SK-N-SH treated with all-trans-retinoic acid at 6 μM for 48 hours (cell line): ENCODE measurements at regions not wholly inside any gene's neighbourhood (a gene's known extent, or its start where the extent isn't known, plus 50 kb on each side); places are given as distances from the start of the nearest gene placed in this dataset.

Experiments used
- ATAC-seq: fragments of 200-7000 bp; cut with Tn5 transposase; 3 replicates; pipeline ENCODE4 v1.9.1; 2020; ENCODE audit warnings: mild to moderate bottlenecking, moderate library complexity
- ARNTL ChIP-seq: fragments of 450-650 bp; formaldehyde crosslinking; IDR thresholded peaks from 2 replicates; pipeline ENCODE4 v1.5.0; 2020; ENCODE audit warnings: low read depth, mild to moderate bottlenecking, moderate library complexity, borderline replicate concordance
- BACH2 ChIP-seq: fragments of 250-450 bp; sonication (Bioruptor Pico); IDR thresholded peaks from 2 replicates; pipeline ENCODE4 v1.9.0; 2021; ENCODE audit warnings: mild to moderate bottlenecking, borderline replicate concordance
- CREB5 ChIP-seq: fragments of 250-450 bp; sonication (Bioruptor Pico); IDR thresholded peaks from 2 replicates; pipeline ENCODE4 v1.5.1; 2020; ENCODE audit warnings: low read depth, mild to moderate bottlenecking, moderate library complexity
- CSDC2 ChIP-seq: fragments of 250-450 bp; sonication (Bioruptor Pico); IDR thresholded peaks from 2 replicates; pipeline ENCODE4 v1.5.0; 2020; ENCODE audit warnings: mild to moderate bottlenecking, moderate library complexity
- ESRRG ChIP-seq: fragments of 250-450 bp; sonication (Bioruptor Pico); IDR thresholded peaks from 2 replicates; pipeline ENCODE4 v1.6.1; 2021; ENCODE audit warnings: mild to moderate bottlenecking
- GLIS3 ChIP-seq: fragments of 250-450 bp; sonication (Bioruptor Pico); IDR thresholded peaks from 2 replicates; pipeline ENCODE4 v1.5.0; 2020; ENCODE audit warnings: mild to moderate bottlenecking, moderate library complexity
- ISL1 ChIP-seq: fragments of 250-450 bp; sonication (Bioruptor Pico); IDR thresholded peaks from 2 replicates; pipeline ENCODE4 v2.1.2; 2022; ENCODE audit warnings: mild to moderate bottlenecking, moderate library complexity
- OSR1 ChIP-seq: fragments of 250-450 bp; sonication (Bioruptor Pico); IDR thresholded peaks from 2 replicates; pipeline ENCODE4 v1.8.0; 2022; ENCODE audit warnings: moderate library complexity, mild to moderate bottlenecking, inconsistent platforms
- RARB ChIP-seq: fragments of 250-450 bp; sonication (Bioruptor Pico); IDR thresholded peaks from 2 replicates; pipeline ENCODE4 v1.8.0; 2021; ENCODE audit warnings: mild to moderate bottlenecking, moderate library complexity
- TOX ChIP-seq: fragments of 250-450 bp; sonication (Bioruptor Pico); IDR thresholded peaks from 2 replicates; pipeline ENCODE4 v1.8.0; 2021; ENCODE audit warnings: mild to moderate bottlenecking, moderate library complexity, borderline replicate concordance
- TSHZ2 ChIP-seq: fragments of 250-450 bp; sonication (Bioruptor Pico); IDR thresholded peaks from 2 replicates; pipeline ENCODE4 v1.5.0; 2020; ENCODE audit warnings: mild to moderate bottlenecking, moderate library complexity
- ZC3H10 ChIP-seq: fragments of 250-450 bp; sonication (Bioruptor Pico); IDR thresholded peaks from 2 replicates; pipeline ENCODE4 v1.5.1; 2021; ENCODE audit warnings: mild to moderate bottlenecking, moderate library complexity
- ZFP30 ChIP-seq: fragments of 450-650 bp; formaldehyde crosslinking; IDR thresholded peaks from 2 replicates; pipeline ENCODE4 v1.5.0; 2022; ENCODE audit warnings: mild to moderate bottlenecking, moderate library complexity
- ZNF565 ChIP-seq: fragments of 450-650 bp; formaldehyde crosslinking; conservative IDR thresholded peaks from 2 replicates; pipeline ENCODE4 v1.5.0; 2020; ENCODE audit warnings: low read depth, mild to moderate bottlenecking, moderate library complexity
- ZNF70 ChIP-seq: fragments of 450-650 bp; formaldehyde crosslinking; IDR thresholded peaks from 2 replicates; pipeline ENCODE4 v1.5.0; 2020; ENCODE audit warnings: mild to moderate bottlenecking, moderate library complexity
- ZNF8 ChIP-seq: fragments of 450-650 bp; formaldehyde crosslinking; IDR thresholded peaks from 2 replicates; pipeline ENCODE4 v1.5.0; 2020; ENCODE audit warnings: mild to moderate bottlenecking, moderate library complexity
- TF ChIP-seq, protein P1 (sequence below): fragments of 250-450 bp; sonication (Bioruptor Pico); IDR thresholded peaks from 2 replicates; pipeline ENCODE4 v1.8.0; 2021; ENCODE audit warnings: low read depth, mild to moderate bottlenecking, moderate library complexity, borderline replicate concordance
- TF ChIP-seq, protein P2 (sequence below): fragments of 250-450 bp; sonication (Bioruptor Pico); IDR thresholded peaks from 2 replicates; pipeline ENCODE4 v1.5.1; 2021; ENCODE audit warnings: mild to moderate bottlenecking, moderate library complexity
- TF ChIP-seq, protein P3 (sequence below): fragments of 250-450 bp; sonication (Bioruptor Pico); IDR thresholded peaks from 2 replicates; pipeline ENCODE4 v1.8.0; 2020; ENCODE audit warnings: mild to moderate bottlenecking, moderate library complexity, borderline replicate concordance

GRCh38 chr4:100722866-100723459 lies 205.1 kb upstream of the EMCN start:
- ATAC-seq = no peak
- TF ChIP-seq, protein P1, sequence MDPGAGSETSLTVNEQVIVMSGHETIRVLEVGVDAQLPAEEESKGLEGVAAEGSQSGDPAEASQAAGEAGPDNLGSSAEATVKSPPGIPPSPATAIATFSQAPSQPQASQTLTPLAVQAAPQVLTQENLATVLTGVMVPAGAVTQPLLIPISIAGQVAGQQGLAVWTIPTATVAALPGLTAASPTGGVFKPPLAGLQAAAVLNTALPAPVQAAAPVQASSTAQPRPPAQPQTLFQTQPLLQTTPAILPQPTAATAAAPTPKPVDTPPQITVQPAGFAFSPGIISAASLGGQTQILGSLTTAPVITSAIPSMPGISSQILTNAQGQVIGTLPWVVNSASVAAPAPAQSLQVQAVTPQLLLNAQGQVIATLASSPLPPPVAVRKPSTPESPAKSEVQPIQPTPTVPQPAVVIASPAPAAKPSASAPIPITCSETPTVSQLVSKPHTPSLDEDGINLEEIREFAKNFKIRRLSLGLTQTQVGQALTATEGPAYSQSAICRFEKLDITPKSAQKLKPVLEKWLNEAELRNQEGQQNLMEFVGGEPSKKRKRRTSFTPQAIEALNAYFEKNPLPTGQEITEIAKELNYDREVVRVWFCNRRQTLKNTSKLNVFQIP = no peak
- TF ChIP-seq OSR1 (no peak), BACH2 (CRISPR knock-in tag) (no peak), ZNF8 (no peak)

DNA sequence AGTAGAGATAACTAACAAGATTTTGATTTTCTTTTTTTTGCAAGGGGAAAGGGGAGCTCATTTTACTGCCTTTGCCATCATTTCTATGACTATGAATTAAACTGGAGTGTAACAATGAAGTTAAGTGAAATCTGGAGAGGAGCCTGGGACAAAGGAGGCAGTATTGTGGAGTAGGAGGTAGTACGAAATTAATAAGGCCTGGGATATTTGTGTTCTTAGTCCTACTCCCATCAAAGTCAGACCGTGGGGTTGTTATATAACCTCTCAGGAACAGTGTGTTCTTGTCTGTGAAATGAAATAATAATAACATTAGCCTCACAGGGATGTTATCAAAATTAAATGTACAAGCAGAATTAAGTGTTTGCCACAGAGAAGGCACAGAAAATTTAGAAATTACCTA lies 204.3 kb upstream of the EMCN start:
- TF ChIP-seq, protein P2, sequence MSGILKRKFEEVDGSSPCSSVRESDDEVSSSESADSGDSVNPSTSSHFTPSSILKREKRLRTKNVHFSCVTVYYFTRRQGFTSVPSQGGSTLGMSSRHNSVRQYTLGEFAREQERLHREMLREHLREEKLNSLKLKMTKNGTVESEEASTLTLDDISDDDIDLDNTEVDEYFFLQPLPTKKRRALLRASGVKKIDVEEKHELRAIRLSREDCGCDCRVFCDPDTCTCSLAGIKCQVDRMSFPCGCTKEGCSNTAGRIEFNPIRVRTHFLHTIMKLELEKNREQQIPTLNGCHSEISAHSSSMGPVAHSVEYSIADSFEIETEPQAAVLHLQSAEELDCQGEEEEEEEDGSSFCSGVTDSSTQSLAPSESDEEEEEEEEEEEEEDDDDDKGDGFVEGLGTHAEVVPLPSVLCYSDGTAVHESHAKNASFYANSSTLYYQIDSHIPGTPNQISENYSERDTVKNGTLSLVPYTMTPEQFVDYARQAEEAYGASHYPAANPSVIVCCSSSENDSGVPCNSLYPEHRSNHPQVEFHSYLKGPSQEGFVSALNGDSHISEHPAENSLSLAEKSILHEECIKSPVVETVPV (CRISPR knock-in tag) = no peak
- no peak for TF ChIP-seq ESRRG (CRISPR knock-in tag)
- TF ChIP-seq TOX (CRISPR knock-in tag) = no peak
- no peak for TF ChIP-seq GLIS3
- no peak for TF ChIP-seq ARNTL
- TF ChIP-seq ISL1 (CRISPR knock-in tag) = no peak
- TF ChIP-seq CREB5 = no peak
- TF ChIP-seq ZNF70 (CRISPR knock-in tag) = no peak
- TF ChIP-seq CSDC2 = no peak
- TF ChIP-seq, protein P1 = no peak
- no peak for TF ChIP-seq OSR1
- no peak for TF ChIP-seq ZNF565 (CRISPR knock-in tag)
- TF ChIP-seq, protein P3, sequence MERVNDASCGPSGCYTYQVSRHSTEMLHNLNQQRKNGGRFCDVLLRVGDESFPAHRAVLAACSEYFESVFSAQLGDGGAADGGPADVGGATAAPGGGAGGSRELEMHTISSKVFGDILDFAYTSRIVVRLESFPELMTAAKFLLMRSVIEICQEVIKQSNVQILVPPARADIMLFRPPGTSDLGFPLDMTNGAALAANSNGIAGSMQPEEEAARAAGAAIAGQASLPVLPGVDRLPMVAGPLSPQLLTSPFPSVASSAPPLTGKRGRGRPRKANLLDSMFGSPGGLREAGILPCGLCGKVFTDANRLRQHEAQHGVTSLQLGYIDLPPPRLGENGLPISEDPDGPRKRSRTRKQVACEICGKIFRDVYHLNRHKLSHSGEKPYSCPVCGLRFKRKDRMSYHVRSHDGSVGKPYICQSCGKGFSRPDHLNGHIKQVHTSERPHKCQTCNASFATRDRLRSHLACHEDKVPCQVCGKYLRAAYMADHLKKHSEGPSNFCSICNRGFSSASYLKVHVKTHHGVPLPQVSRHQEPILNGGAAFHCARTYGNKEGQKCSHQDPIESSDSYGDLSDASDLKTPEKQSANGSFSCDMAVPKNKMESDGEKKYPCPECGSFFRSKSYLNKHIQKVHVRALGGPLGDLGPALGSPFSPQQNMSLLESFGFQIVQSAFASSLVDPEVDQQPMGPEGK (CRISPR knock-in tag) = no peak
- no peak for TF ChIP-seq ZFP30 (CRISPR knock-in tag)
- TF ChIP-seq RARB (CRISPR knock-in tag) = no peak
- peak; percentile 56 for ATAC-seq

DNA sequence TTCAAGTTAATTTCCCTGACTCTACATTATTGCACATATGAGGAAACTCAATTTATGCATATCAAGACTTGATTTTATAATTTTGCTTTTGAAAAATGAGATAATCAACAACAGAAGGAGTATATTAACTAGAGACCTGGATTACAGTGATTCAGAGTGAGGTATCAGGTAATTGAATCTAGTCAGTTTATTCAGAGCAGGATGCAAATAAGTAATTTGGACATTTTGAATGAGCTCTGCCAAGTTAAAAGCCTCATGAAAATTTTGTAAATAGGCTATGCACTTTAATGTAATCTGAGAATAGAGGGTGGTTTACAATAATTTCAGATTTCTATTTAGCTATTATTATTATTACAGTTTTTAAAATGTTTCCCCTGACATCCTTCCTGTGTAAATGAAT lies 203.7 kb upstream of the EMCN start:
- ATAC-seq = peak; percentile 87
- no peak for TF ChIP-seq BACH2 (CRISPR knock-in tag)
- TF ChIP-seq, protein P3 (CRISPR knock-in tag) = no peak
- TF ChIP-seq, protein P2 (CRISPR knock-in tag) = no peak
- TF ChIP-seq, protein P1 = no peak
- TF ChIP-seq ZFP30 (CRISPR knock-in tag) = no peak
- TF ChIP-seq ZC3H10 (CRISPR knock-in tag) = peak; percentile 78; the same call in 1 of the 2 replicates
- TF ChIP-seq TSHZ2 = no peak
- TF ChIP-seq CREB5 = no peak
- TF ChIP-seq ISL1 (CRISPR knock-in tag) = no peak
